H1 (cell line): ENCODE measurements at regions not wholly inside any gene's neighbourhood (a gene's known extent, or its start where the extent isn't known, plus 50 kb on each side); places are given as distances from the start of the nearest gene placed in this dataset.

ENCODE experiments used
- ATF2 ChIP-seq: IDR thresholded peaks from 2 replicates; pipeline ENCODE4 v1.6.1; 2012; ENCODE audit warnings: low read length, inconsistent platforms
- SP1 ChIP-seq: IDR thresholded peaks from 2 replicates; pipeline ENCODE4 v1.6.1; 2011; ENCODE audit warnings: low read depth, low read length

GRCh38 chr16:54402270-54402669, 115.7 kb upstream of the IRX3 start (continued):
- TF ChIP-seq ATF2 (no peak), SP1 (no peak)
